ENCODE measurements at regions not wholly inside any gene's neighbourhood (a gene's known extent, or its start where the extent isn't known, plus 50 kb on each side); places are given as distances from the start of the nearest gene placed in this dataset.

DNA sequence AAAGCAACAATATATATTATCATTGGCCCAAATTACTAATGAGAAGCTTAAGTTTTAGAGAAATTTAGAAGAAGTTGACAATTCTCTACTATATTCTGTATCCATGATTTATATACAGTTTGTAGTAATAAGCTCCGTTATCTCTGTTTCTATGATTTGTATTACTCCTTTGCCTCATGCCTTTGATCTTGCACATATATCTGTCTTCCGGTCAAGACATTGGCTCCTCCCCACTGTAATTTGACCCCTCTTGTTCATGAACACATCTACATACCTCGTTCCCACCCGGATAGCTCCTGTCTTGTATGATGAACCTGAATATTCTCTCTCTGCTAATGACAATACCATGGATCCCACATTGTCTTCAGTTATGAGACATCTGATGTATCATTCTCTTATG, 581.0 kb upstream of the RGS18 start:
- H3K27me3 ChIP-seq (ENCODE audit: insufficient read depth, low read length), result no peaks in the 10 kb centered on the region
- no peaks in the 10 kb centered on the region for H3K36me3 ChIP-seq (ENCODE audit: insufficient read depth, low read length)
- 84% methylated on average over 4 of the region's 4 CpGs for WGBS
- H3K27ac ChIP-seq (ENCODE audit: low read depth, low read length), result no peak overlapping the region
- no peaks in the 10 kb centered on the region for H3K9me3 ChIP-seq (ENCODE audit: insufficient read depth, low read depth, low read length)
- H3K9ac ChIP-seq (ENCODE audit: low read depth, low read length), result no peak overlapping the region
- H3K4me3 ChIP-seq (ENCODE audit: low read length), result no peak overlapping the region
- H3K4me1 ChIP-seq (ENCODE audit: insufficient read depth, low read length), result no peaks in the 10 kb centered on the region

DNA sequence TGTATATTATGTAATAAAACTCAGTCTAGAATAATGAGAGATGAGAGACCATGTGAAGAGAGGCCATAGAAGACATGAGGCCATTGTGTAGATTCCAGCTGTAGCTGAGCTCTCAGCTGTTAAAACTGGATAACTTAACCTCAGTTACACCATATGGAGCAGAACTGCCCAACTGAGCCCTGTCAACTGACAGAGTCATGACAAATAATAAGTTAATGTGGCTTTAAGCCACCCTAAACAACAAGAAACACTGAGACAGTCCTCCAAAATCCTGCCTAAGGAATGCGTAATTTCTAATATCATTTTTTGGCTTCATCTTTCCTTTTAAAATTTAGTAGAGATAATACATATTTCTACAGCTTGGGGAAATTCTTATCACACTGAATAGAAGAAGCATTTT, 580.0 kb upstream of the RGS18 start:
- no peak overlapping the region for H3K27ac ChIP-seq (ENCODE audit: low read depth, low read length)
- H3K36me3 ChIP-seq (ENCODE audit: insufficient read depth, low read length), result no peaks in the 10 kb centered on the region
- H3K27me3 ChIP-seq (ENCODE audit: insufficient read depth, low read length), result no peaks in the 10 kb centered on the region
- no CpG with 5 or more reads among the region's 1 CpG for WGBS
- H3K4me3 ChIP-seq (ENCODE audit: low read length), result no peak overlapping the region
- no peaks in the 10 kb centered on the region for H3K4me1 ChIP-seq (ENCODE audit: insufficient read depth, low read length)
- no peak overlapping the region for H3K9ac ChIP-seq (ENCODE audit: low read depth, low read length)
- H3K9me3 ChIP-seq (ENCODE audit: insufficient read depth, low read depth, low read length), result no peaks in the 10 kb centered on the region

DNA sequence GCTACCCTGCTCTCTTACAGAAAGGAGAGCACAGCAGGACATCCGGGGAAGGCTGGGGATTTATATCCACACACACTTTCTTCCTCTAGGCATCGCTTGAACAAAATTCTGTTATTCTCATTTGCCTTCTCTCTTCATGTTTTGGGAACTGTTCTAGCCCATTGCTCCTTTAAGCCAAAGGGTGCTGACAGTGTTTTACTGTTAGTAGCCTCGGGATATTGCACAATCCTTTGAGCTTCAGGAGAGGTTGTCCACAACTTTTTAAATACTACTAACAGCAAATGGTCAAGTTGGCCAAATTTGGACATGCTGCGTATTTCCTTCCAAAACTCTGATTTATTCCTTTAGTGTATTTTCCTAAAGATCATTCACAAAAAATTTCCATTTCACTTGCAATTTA, 579.2 kb upstream of the RGS18 start:
- Histone ChIP-seq H3K9ac (ENCODE audit: low read depth, low read length) (no peak overlapping the region), H3K27me3 (ENCODE audit: insufficient read depth, low read length) (no peaks in the 10 kb centered on the region), H3K27ac (ENCODE audit: low read depth, low read length) (no peak overlapping the region), H3K4me1 (ENCODE audit: insufficient read depth, low read length) (no peaks in the 10 kb centered on the region), H3K9me3 (ENCODE audit: insufficient read depth, low read depth, low read length) (no peaks in the 10 kb centered on the region), H3K4me3 (ENCODE audit: low read length) (no peak overlapping the region), H3K36me3 (ENCODE audit: insufficient read depth, low read length) (no peaks in the 10 kb centered on the region)
- WGBS, result 94% methylated on average over 4 of the region's 4 CpGs

DNA sequence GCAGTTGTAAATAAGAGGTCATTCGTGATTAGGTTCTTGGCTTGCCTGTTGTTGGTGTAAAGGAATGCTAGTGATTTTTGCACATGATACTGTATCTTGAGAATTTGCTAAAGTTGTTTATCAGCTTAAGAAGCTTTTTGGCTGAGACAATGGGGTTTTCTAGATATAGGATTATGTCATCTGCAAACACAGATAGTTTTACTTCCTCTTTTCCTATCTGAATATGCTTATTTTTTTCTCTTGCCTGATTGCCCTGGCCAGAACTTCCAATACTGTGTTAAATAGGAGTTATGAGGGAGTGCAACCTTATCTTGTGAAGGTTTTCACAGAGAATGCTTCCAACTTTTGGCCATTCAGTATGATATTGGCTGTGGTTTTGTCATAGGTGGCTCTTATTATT, 576.1 kb upstream of the RGS18 start:
- H3K4me1 ChIP-seq (ENCODE audit: insufficient read depth, low read length), result no peaks in the 10 kb centered on the region
- WGBS, result 79% methylated on average over 1 of the region's 1 CpG
- H3K9me3 ChIP-seq (ENCODE audit: insufficient read depth, low read depth, low read length), result no peaks in the 10 kb centered on the region
- no peaks in the 10 kb centered on the region for H3K27me3 ChIP-seq (ENCODE audit: insufficient read depth, low read length)
- H3K4me3 ChIP-seq (ENCODE audit: low read length), result no peak overlapping the region
- H3K36me3 ChIP-seq (ENCODE audit: insufficient read depth, low read length), result no peaks in the 10 kb centered on the region
- no peak overlapping the region for H3K27ac ChIP-seq (ENCODE audit: low read depth, low read length)
- H3K9ac ChIP-seq (ENCODE audit: low read depth, low read length), result no peak overlapping the region

DNA sequence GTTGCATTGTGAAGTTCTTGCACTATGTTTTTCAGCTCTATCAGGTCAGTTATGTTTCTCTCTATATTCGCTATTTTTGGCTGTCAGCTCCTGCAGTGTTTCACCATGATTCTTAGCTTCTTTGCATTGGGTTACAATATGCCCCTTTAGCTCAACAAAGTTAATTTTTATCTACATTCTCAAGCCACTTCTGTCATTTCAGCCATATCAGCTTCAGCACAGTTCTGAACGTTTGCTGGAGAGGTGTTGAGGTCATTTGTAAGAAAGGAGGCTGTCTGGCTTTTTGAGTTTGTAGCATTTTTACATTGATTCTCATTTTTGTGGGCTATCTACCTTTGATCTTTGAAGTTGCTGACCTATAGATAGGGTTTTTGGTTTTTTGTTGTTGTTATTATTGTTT, 573.2 kb upstream of the RGS18 start:
- H3K36me3 ChIP-seq (ENCODE audit: insufficient read depth, low read length), result no peaks in the 10 kb centered on the region
- H3K9ac ChIP-seq (ENCODE audit: low read depth, low read length), result no peak overlapping the region
- no peak overlapping the region for H3K4me3 ChIP-seq (ENCODE audit: low read length)
- H3K27ac ChIP-seq (ENCODE audit: low read depth, low read length), result no peak overlapping the region
- H3K4me1 ChIP-seq (ENCODE audit: insufficient read depth, low read length), result no peaks in the 10 kb centered on the region
- WGBS, result 97% methylated on average over 2 of the region's 2 CpGs
- H3K27me3 ChIP-seq (ENCODE audit: insufficient read depth, low read length), result no peaks in the 10 kb centered on the region
- H3K9me3 ChIP-seq (ENCODE audit: insufficient read depth, low read depth, low read length), result no peaks in the 10 kb centered on the region

DNA sequence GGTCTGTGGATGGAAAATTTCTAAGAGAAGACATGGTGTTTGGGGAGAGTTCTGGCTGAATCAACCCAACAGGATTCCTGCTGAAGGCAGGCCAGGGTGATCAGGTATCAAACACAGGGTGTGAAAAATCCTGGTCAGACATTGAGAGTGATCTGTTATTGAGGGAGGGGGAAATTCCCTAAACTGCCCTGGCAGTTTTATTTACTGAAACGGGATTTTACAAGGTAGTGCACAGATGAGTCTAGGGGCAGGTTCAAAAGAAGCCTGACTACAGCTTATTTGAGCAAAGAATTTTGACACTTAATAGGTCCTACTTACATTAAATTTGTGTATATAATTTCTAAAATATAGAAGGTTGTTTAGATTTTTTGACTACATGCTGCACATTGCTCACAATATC, 569.4 kb upstream of the RGS18 start:
- 96% methylated on average over 1 of the region's 1 CpG for WGBS
- Histone ChIP-seq H3K27ac (ENCODE audit: low read depth, low read length) (no peak overlapping the region), H3K9ac (ENCODE audit: low read depth, low read length) (no peak overlapping the region)

DNA sequence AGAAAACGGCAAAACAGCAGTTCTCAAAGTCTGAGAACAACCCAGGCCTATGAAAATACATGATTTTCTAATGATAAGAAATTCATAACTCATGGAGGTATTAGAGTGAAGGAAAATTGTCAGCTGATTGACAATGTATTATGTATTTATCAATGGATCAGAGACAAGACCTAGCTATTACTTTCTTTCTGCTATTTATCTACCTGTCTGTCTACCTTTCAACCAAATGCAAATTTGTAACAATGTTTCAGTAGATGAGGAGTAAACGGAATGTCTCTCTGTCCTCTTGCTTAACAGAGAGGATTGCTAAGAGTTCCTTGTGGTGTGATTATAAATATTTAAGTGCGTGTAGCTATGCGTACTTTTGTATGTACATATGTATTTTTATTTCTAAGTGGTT, 568.7 kb upstream of the RGS18 start:
- H3K27ac ChIP-seq (ENCODE audit: low read depth, low read length), result no peak overlapping the region

More for the DNA sequence above, 569.4 kb upstream of the RGS18 start:
- Histone ChIP-seq H3K4me1 (ENCODE audit: insufficient read depth, low read length) (no peaks in the 10 kb centered on the region), H3K27me3 (ENCODE audit: insufficient read depth, low read length) (no peaks in the 10 kb centered on the region), H3K9me3 (ENCODE audit: insufficient read depth, low read depth, low read length) (no peaks in the 10 kb centered on the region), H3K4me3 (ENCODE audit: low read length) (no peak overlapping the region), H3K36me3 (ENCODE audit: insufficient read depth, low read length) (no peaks in the 10 kb centered on the region)

DNA sequence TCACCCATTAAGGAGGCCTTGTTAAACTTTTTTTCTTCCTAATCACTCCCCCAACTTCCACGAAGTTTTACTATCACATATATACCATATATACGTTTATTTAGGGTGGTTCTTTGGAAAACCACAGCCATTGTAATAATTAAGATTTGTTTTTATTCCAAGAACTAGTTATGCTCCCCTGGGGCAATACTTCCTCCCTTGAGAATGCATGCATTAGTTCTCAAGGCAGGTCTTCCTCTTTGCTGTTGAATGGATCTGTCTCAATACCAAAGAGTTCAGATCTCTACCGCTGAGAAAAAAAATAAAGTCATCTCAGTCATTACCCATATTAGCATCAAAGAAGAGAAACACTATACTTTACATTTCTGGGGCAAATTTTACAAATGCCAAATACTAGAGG, 567.7 kb upstream of the RGS18 start:
- no peaks in the 10 kb centered on the region for H3K4me1 ChIP-seq (ENCODE audit: insufficient read depth, low read length)
- 82% methylated on average over 2 of the region's 3 CpGs for WGBS
- H3K27ac ChIP-seq (ENCODE audit: low read depth, low read length), result no peak overlapping the region
- H3K27me3 ChIP-seq (ENCODE audit: insufficient read depth, low read length), result no peaks in the 10 kb centered on the region
- H3K9ac ChIP-seq (ENCODE audit: low read depth, low read length), result no peak overlapping the region
- H3K36me3 ChIP-seq (ENCODE audit: insufficient read depth, low read length), result no peaks in the 10 kb centered on the region
- no peaks in the 10 kb centered on the region for H3K9me3 ChIP-seq (ENCODE audit: insufficient read depth, low read depth, low read length)
- no peak overlapping the region for H3K4me3 ChIP-seq (ENCODE audit: low read length)

More for the DNA sequence above, 568.7 kb upstream of the RGS18 start:
- Histone ChIP-seq H3K4me1 (ENCODE audit: insufficient read depth, low read length) (no peaks in the 10 kb centered on the region), H3K27me3 (ENCODE audit: insufficient read depth, low read length) (no peaks in the 10 kb centered on the region), H3K9me3 (ENCODE audit: insufficient read depth, low read depth, low read length) (no peaks in the 10 kb centered on the region), H3K9ac (ENCODE audit: low read depth, low read length) (no peak overlapping the region), H3K4me3 (ENCODE audit: low read length) (no peak overlapping the region), H3K36me3 (ENCODE audit: insufficient read depth, low read length) (no peaks in the 10 kb centered on the region)
- 97% methylated on average over 3 of the region's 4 CpGs for WGBS

DNA sequence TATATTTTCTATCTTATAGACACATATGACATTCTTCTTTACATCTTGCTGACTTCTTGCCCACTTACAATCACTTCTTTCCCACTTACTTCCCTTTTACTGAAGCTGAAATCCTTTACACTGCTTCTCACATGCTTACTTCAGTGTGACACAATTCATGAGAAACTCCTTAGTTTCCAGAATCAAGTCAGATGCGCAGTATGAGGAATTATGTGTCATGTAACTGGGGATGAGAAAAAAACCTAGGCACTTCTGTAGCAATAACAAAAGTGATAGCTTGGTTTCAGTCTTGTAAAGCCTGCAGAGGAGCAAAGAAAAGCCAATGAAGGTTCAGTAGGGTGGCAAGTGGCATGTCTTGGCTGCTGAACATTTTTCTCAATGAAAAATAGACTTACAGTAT, 566.2 kb upstream of the RGS18 start:
- Histone ChIP-seq H3K4me1 (ENCODE audit: insufficient read depth, low read length) (no peaks in the 10 kb centered on the region), H3K4me3 (ENCODE audit: low read length) (no peak overlapping the region), H3K9me3 (ENCODE audit: insufficient read depth, low read depth, low read length) (no peaks in the 10 kb centered on the region), H3K27ac (ENCODE audit: low read depth, low read length) (no peak overlapping the region), H3K9ac (ENCODE audit: low read depth, low read length) (no peak overlapping the region), H3K27me3 (ENCODE audit: insufficient read depth, low read length) (no peaks in the 10 kb centered on the region), H3K36me3 (ENCODE audit: insufficient read depth, low read length) (no peaks in the 10 kb centered on the region)
- WGBS, result 96% methylated on average over 1 of the region's 1 CpG

DNA sequence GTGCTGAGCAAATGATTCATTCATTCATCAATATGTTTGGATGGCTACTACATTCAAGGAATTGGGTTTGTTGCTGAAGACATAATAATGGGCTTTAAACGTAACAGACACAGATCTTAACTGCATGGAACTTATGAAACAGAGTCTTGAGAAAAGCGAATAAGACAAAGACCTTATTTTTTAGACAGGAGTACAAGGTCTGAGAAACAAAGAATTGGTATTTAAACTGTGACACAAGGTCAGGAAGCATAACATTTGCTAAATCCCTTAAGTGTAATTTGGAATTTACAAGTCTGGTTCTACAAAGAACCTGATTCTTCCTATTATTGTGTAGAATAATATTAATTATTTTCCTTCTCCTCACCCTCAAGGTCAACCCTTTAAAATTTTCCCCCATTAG, 565.4 kb upstream of the RGS18 start:
- no peaks in the 10 kb centered on the region for H3K36me3 ChIP-seq (ENCODE audit: insufficient read depth, low read length)
- H3K27ac ChIP-seq (ENCODE audit: low read depth, low read length), result no peak overlapping the region
- no peaks in the 10 kb centered on the region for H3K27me3 ChIP-seq (ENCODE audit: insufficient read depth, low read length)
- no peaks in the 10 kb centered on the region for H3K4me1 ChIP-seq (ENCODE audit: insufficient read depth, low read length)
- 94% methylated on average over 2 of the region's 2 CpGs for WGBS
- no peak overlapping the region for H3K4me3 ChIP-seq (ENCODE audit: low read length)
- no peaks in the 10 kb centered on the region for H3K9me3 ChIP-seq (ENCODE audit: insufficient read depth, low read depth, low read length)
- no peak overlapping the region for H3K9ac ChIP-seq (ENCODE audit: low read depth, low read length)

DNA sequence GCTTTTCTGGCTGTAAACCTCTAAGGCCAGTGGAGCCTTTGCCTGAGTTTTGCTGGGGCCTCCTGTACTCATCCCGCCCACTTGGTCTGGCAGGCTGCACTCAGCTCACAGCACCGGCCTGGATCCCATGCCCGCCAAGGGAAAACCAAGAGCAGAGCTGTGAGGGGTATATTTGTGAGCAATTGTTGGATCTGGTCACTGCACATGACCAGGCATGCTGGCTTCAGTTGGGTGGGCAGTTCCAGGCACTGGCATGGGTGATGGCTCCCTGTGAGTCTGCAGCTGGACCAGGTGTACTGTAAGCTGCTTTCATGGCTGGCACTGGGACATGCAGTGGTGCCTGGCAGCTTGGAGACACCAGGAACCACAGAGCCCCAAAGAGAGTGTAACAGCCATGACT, 563.1 kb upstream of the RGS18 start:
- Histone ChIP-seq H3K4me1 (ENCODE audit: insufficient read depth, low read length) (no peaks in the 10 kb centered on the region), H3K9me3 (ENCODE audit: insufficient read depth, low read depth, low read length) (no peaks in the 10 kb centered on the region), H3K27me3 (ENCODE audit: insufficient read depth, low read length) (no peaks in the 10 kb centered on the region), H3K27ac (ENCODE audit: low read depth, low read length) (no peak overlapping the region), H3K4me3 (ENCODE audit: low read length) (no peak overlapping the region), H3K9ac (ENCODE audit: low read depth, low read length) (no peak overlapping the region), H3K36me3 (ENCODE audit: insufficient read depth, low read length) (no peaks in the 10 kb centered on the region)
- 97% methylated on average over 3 of the region's 3 CpGs for WGBS

DNA sequence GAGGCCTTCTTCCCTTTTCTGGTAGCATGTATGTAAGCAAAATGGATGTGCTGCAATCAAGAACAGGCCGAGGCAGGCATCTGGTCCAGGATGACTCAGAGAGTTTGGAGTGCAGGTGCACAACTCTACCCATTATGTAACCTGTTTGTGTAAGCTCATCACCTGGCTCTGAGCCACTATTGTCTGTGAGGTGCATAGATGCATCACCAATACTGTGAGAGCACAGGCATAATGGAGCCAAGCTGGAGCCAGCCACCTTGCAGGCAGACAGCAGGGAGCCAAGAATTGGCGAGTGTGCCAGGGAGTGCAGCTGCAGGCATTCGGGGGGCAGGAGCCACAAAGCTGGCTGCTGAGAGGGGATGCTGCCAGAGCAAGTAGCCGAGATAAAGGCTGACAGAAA, 549.9 kb upstream of the RGS18 start:
- 92% methylated on average over 4 of the region's 4 CpGs for WGBS
- Histone ChIP-seq H3K27me3 (ENCODE audit: insufficient read depth, low read length) (no peaks in the 10 kb centered on the region), H3K27ac (ENCODE audit: low read depth, low read length) (no peak overlapping the region), H3K4me1 (ENCODE audit: insufficient read depth, low read length) (no peaks in the 10 kb centered on the region), H3K36me3 (ENCODE audit: insufficient read depth, low read length) (no peaks in the 10 kb centered on the region), H3K9me3 (ENCODE audit: insufficient read depth, low read depth, low read length) (no peaks in the 10 kb centered on the region), H3K4me3 (ENCODE audit: low read length) (no peak overlapping the region), H3K9ac (ENCODE audit: low read depth, low read length) (no peak overlapping the region)

Data from HUES64 (cell line).